Ureter (tissue), 1 donor: ENCODE measurements at regions not wholly inside any gene's neighbourhood (a gene's known extent, or its start where the extent isn't known, plus 50 kb on each side); places are given as distances from the start of the nearest gene placed in this dataset.
A peak's percentile ranks its signal among the peaks of the same experiment; 100 is the strongest.

ENCODE experiments used
- DNase-seq: peaks from one replicate; pipeline ENCODE4 v3.0.0-alpha.2; 2020; ENCODE audit warnings: low spot score
- donor health status: DM: yes; HTN: yes; CAD: no.

DNA sequence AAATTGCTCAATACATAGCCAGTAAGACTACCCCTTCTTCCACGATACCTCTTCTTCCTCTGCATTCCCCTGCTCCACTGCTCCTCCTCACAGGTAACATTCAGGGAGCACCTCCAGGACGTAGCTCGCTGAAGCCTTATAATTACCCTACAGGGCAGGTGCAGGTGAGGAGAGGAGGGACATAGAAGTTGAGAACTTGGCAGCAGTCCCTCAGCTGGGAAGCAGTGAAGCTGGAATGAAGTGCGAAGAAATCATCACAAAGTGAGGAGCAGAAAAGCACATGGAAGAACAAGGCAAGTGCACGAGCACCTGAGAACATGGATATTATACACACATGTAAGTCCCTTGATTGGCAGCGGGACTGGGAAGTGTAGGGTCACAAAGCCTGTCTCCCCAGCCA, 118.2 kb downstream of the HSD17B3 start:
- DNase-seq, result no peak

DNA sequence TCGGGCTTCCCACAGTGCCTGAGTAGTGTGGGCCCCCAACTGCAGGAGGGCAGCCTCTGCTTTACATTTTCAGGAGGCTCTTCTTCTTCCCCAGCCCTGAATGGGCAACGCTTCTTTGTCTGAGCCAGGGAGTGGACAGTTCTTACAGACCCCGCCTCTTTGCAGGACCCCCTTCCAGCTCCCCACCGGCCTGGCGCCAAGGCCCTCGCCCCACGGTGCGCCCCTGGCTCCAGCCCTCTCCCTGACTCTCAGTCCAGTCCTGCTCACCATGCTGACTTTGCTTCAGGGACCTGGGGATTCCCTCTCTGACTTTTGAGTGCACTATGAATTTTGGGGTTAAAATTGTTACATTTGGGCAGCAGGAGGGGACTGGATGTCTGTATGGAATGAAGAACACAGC, 123.8 kb downstream of the HSD17B3 start:
- no peak for DNase-seq

DNA sequence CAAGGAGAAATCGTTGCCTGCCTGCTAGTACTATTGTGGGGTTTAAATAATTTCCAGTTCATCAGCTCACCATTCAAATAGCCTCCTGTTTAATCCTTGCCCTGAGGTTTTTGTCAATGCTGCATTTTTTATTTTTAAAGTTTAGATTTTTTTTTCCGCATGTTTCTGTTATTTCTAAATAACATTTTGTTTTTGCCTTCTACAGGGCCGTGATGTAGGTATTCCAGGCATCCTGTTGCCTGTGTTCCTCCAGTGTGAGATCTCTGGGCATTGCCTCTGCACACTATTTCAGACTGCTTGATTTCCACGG, 124.3 kb downstream of the HSD17B3 start:
- DNase-seq, result no peak

DNA sequence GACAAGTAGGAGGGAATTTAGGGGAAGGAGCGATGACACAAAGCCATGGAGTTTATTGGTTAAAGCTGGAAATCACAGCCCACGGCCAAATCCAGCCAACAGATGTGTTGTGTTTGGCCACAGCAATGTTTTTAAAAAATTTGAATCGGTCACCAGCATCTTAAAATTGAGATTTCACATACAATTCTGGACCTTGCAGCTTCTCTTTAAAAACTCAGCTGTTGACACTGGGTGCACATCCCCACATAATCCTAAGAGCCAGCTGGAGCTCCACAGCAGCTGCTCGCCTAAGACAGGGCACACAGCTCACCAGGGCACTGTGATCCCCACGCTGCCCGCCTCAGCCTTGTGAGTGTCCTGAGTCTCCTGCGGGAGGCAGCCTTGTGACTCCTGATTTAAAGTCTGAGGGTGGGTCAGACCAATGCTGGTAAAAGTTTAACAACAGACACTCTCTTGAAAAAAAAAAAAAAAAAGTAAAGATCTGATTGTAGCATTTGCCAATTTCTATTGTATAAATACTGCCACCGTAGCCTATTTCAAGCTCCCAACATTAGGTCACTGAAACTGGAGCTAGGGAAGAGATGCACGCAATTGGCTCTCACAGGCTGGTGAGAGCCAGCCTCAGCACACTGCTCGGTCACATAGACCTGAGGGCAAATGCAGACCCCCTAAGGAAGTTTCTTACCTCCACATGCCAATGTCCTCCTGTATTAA, 124.8 kb downstream of the HSD17B3 start:
- DNase-seq, result peak; percentile 50

DNA sequence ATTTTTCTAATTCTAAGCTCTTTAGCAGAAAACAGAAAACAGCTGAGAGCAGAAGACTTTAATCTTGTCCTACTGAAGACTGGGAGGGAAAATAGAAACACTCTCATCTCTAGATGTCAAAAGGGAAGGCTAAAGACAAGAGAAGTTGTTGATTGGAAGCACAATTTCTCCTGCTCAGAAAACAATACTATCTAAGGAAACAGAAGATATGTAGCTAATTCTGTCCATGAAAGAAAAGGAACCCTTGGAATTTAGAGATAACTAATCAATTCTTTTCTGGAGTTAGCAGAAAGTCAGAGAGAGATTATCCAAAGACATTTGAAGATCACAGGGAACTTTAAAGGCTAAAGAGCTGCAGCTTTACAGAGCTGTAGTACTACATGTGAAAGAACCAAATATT, 126.2 kb downstream of the HSD17B3 start:
- DNase-seq, result no peak

DNA sequence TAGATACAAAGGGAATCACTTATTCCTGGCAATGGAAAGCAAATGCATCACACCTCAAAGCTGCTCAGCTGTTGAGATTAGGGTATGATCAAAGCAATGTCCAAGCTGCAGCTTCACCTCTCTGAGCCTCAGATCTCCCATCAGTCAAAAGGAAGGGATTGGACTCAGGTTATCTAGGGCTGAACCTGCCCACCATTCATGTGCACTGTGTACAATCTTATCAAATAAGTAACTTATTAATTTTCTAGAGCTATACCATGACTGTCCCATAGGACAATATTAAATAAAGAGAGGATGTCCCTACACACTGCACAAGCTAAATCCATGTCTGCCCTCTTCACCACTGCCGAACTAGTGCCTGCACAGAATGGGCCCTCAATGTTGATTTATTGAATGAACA, 127.0 kb downstream of the HSD17B3 start:
- no peak for DNase-seq

DNA sequence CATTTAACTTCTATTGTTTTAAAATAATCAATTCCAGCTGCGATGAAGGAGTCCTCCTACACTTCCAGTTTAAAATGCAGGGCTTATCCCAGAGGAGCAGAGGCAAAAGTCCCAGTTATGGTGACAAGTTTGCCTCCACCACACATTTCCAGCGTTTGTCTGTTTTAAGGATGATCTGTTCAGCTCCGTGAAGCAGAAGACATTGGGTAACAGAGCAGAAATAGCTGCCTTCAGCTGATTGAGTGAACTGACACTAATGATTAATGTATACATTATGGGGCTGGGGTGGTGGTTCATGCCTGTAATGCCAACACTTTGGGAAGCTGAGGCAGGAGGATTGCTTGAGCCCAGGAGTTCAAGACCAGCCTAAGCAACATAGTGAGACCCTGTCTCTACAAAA, 127.6 kb downstream of the HSD17B3 start:
- DNase-seq, result no peak

DNA sequence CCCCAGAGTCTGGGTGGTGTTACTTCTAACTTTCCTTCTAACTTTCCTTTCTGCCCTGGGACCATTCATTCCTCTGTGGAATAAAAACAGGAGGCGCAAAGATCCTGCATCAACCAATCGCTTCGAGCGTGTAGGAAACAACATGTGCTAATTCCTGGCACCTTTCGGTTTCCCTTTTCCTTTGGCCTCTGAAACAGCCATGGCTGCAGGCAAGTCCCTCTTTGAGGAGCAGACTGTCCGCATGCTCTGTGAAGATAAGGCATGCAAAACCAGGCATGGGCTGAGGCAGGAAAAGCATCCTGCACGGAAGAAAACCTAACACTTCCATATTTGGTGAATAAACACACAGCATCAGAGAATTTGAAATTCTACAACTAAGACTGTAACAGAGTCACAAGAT, 128.3 kb downstream of the HSD17B3 start:
- no peak for DNase-seq

DNA sequence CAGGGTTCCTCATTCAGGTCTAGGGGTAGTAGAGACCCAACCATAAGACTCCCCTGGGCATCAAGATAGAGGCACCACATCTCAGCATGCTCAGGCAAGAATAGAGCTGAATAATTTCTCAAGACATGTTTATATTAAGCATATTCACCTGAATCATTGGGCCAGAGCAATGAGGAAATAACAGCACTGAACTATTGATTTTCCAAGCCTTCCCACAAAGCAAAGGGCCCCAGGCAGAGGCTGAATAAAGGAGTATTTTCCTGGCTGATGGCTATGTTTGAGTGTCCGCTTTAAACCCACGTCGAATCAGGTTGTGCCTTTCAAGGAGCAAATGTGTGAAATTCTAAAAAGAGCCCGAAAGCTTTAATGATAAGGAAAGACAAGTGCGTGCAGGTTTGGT, 129.2 kb downstream of the HSD17B3 start:
- DNase-seq, result peak; percentile 54

DNA sequence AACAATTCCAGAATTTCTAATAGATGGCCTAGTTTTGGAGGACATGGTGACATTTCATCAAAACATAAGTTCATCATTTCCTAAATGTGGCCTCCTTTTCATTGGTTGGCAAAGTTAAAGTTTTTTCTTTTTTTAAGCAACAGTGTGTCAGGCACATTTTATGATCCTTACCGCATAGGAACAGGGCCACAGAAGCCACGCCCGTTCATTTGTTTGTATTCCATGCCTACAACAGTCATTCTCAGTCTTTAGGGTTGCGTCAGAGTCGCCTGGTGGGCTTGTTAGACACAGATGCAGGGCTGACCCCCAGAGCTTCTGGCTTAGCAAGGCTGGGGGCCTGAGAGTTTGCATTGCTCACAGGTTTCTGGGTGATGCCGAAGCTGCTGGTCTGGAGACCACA, 130.2 kb downstream of the HSD17B3 start:
- DNase-seq, result no peak

DNA sequence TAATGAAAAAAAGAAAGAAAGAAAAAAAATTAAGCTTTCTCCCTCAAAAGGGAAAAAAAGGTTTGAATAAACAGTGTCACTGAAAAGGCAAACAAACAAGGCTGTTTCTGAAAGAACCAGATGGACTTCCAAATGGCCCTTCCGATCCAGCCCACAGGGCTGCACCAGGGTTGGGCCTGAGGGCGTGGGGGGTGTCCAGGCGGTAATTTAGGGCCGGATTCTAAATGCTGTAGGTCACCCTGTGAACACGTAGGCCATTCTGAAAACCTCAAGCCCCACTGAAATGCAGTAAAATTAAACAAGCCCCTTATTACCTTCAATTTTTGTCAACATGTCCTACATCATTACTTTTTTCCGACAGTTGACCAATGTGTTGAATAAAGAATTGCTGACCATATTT, 132.1 kb downstream of the HSD17B3 start:
- no peak for DNase-seq

DNA sequence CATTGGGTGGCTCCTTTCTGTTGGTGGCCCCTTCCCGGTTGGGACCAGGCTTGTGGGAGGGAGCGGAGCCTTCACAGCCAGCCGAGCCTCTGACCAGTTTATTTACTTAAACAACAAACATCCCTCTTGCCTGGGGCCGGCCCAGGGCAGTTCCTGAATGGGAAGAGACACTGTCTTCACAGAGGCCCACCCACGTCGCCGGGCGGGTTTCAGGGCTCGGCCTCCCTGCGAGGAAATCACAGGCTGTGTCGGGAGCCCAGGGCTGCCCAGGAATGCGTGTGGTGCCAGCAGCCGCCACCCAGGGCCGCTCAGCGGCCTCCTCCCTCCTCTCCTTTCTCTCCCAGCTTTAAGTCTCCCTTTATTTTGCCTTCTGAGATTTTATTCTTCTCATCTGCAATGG, 132.5 kb downstream of the HSD17B3 start:
- DNase-seq, result peak; percentile 89

DNA sequence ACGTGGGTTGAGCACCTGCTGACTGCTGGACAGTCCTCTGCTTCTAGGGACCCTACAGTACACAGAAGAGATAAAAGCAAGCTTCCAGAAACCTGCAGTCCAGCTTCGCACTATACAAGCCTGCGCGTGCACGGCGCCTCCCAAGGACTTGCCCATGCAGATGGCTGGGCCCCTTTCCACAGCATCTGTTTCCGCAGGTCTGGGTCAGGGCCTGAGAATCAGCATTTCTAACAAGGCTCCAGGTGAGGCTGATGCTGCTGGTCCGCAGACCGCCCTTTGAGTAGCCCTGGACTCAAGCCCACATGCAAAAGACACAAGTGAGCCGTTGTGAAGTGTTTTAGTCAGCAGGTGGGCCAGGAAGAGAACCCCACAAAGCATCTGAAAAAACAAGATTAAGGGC, 133.1 kb downstream of the HSD17B3 start:
- no peak for DNase-seq

DNA sequence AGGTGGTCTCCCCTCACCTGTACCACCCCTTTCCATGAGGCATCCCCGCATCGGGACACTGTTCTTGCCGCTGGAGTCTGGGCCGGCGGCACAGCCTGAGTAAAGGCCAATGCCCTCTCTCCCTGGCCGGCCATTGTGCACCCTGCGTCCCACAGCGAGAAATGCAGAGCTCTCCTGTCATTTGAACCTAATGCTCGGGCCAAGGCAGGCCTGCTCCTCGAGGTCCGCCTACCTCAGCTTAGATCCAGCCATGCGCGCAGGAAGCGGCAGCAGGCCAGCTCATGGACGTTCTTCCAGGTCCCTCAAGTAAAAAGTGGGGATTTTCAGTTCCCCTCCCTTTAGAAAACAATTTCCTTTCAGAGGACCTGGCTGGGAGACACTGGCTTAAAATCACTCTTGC, 135.0 kb downstream of the HSD17B3 start:
- DNase-seq, result no peak

DNA sequence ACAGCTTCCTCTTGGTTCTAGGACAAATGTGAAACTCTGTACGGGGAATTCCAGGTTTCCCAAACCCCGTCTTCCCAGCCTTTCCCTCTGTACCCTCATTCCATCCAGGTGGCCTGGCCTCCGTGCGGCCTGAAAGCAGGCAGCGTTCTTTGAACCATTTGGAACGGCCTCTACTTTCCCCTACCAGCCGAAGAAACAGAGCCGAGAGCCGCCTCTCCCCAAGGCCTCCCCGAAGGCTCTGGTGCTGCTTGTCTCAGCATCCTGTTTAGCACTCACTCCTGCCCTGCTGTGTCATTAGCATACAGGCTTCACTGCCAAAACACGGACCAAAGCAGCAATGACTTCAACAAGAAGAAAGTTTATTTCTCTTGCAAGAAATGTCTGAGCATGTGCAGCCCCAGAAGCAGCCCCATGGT, 137.7 kb downstream of the HSD17B3 start:
- no peak for DNase-seq

DNA sequence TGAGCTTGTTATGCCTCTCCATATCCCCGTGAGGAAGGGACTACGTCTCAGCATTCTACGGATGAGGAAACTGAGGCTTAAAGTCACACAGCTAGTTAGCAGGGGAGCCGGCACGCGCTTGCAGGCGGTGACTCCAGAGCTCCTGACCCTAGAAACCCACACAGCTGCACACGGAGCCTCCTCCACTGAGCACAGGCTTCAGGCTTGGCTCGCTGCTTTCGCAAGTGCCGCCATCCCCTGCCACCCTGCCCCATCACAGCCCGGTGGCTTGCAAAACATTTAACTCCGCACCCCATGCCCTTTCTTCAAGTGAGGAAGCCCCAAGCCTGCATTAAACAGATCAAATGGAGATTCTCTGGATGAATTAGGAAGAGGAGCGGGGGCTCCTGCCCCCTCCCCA, 138.3 kb downstream of the HSD17B3 start:
- DNase-seq, result no peak

DNA sequence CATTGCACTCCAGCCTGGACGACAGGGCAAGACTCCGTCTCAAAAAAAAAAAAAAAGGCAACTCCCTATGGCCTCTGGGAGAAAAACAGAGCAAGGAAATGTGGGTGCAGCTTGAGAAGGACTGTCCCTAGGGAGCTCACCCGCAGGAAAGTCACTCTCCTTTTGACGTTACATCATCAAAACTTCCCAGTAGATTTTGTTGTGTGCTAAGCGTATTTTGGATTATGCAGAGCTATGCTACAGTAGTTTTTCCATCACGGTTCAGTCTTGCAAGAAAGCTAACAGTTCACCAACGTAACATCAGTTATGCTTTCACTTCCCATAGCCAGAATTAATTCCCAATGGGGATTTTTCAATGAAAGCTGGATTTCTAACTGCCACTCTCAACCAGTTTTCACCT, 138.8 kb downstream of the HSD17B3 start:
- no peak for DNase-seq

DNA sequence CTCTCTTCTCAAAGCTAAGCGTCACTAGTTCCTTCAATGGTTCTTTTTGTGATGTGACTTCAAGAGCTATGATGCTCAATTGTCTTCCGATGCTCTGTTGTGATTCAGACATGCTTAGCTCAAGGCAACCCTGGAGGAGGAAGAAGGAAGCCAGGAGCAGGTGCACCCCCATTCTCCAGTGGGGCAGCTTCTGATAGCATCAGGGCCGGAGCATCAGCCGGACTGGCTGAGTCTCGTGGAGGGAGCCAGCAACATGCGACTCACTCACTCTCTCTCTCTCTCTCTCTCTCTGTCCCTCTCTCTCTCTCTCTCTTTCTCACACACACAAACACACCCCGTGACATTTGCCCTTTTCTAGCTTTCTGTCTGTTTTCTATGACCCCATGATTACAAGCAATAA, 140.2 kb downstream of the HSD17B3 start:
- peak; percentile 56 for DNase-seq

DNA sequence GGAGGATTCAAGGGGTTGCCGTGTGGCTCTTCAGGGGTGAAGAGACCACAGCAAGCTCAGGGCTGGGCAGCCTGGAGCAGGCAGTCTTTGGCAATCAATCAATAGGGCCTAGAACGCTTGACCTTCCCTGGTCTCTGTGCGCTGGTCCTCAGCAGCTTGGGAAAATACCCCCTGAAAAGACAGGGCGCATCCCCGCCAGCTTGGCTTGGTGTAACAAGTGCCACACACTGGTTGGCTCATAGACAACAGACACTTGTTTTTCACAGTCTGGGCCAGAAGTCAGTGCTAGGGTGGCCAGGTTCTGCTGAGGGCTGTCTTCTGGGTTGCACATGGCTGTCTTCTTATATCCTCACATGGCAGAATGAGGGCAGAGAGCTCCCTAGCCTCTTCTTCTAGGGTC, 141.1 kb downstream of the HSD17B3 start:
- DNase-seq, result no peak

DNA sequence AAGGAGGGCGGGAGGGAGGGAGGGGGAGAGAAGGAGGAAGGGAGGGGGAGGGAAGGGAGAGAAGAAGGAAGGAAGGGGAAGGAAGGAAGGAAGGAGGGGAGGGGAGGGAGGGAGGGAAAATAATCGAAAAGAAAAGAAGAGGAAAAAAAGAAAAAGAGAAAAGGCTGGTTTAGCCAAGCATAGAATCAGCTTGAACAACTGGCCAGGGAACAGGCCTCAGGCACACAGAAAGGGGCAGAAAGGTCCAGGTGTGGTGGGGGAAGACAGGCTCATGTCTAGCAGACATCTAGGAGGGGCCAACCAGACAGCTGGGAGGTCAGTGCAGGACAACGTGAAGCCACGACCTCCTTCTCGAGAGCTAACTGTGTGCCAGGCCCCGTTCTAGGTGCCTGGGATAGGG, 141.8 kb downstream of the HSD17B3 start:
- no peak for DNase-seq

DNA sequence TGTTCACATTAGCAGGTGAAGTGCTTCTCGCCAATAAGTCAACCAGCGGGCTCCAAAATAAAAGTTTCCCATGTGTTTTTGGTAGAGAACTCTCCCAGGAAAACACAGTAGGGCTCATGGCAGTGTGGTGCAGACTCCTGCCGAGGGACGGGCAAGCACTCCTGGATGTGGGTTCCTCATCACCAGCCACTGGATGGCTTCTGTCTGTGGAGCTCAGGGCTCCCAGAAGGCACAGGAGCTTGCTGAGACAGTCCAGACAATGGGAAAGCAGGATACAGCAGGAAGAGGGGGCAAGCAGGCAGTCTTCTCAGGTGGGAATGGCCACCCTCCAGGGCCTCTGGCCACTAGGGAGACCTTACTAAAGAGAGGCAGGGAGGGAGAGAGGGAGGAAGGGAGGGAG, 142.4 kb downstream of the HSD17B3 start:
- no peak for DNase-seq

DNA sequence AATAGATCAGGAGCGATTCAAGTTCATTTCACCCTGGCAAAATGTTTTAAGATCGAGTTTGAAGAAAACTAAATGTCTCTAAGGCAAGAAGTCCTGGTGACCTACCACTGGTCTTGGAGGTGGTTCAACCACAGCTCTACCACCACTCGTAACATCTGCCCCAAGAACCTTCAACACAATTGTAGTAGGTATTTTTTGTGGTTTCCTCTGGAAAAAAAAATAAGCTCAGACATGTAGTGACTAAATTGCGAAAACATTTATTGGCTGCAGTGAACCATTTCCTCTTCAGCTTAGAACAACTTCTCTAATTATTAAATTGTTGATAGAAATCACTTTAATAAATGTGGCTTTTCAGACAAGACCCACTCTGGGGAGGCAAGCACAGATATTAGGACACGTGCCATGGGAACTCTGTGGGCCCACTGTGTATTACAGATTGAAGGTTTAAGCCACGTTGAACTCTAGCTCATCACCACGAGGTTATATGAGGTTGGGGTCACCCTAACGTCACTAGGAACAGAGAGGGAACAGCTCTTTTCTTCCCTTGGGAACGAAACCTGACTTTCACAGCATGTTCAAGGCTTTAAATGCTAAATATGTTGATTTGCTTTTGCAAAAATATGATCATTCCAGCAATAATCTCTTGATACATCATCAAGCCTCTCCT, 142.9 kb downstream of the HSD17B3 start:
- DNase-seq, result no peak

DNA sequence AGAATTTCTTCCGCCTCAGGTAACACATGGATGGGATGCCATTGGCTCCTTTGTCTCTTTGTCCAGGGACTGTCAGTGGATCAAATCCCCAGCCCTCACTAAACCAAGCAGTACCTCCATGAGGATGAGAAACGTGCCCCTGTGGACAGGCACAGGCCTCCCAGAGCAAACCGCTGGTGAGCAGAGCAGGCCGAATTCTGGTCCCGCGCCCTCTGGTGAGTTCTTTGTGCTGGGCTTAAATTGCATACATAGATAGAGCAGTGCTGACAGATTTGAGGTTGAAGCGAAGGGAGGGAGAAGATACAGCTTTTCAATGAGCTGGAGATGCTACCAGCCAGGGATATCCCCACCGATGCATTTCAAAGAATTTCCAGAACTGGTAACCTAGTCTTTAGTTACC, 143.8 kb downstream of the HSD17B3 start:
- DNase-seq, result no peak

DNA sequence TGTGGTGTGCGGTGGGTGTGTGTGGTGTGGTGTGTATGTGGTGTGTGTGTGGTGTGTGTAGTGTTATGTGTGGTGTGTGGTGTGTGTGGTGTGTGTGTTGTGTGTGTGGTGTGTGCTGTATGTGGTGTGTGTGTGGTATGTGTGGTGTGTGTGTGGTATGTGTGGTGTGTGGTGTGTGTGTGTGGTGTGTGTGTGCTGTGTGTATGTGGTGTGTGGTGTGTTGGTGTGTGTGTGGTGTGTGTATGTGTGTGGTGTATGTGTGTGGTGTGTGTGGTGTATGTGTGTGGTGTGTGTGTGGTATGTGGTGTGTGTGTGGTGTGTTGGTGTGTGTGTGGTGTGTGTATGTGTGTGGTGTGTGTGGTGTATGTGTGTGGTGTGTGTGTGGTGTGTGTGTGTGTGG, 144.3 kb downstream of the HSD17B3 start:
- no peak for DNase-seq
